Heart left ventricle (tissue), 13 donors: ENCODE measurements at regions not wholly inside any gene's neighbourhood (a gene's known extent, or its start where the extent isn't known, plus 50 kb on each side); places are given as distances from the start of the nearest gene placed in this dataset.

ENCODE experiments used
- POLR2A ChIP-seq, 2 donors: fragments of 450-650 bp; IDR thresholded peaks; one replicate each; pipeline ENCODE4 v1.6.1; 2017; ENCODE audit warnings: antibody characterized with exemption in 2 of 2, mild to moderate bottlenecking in 2 of 2, moderate library complexity in 2 of 2
- TF ChIP-seq, protein P1 (sequence below), 12 donors: fragments of 200-600 bp; sonication (generic) in 4 of 12; IDR thresholded peaks; one replicate each; pipeline versions ENCODE4 v1.5.0 to v1.8.0; 2018 to 2022; ENCODE audit warnings: antibody characterized with exemption in 12 of 12, mild to moderate bottlenecking in 5 of 12
- donor health status: ischemic (EF 13 %, LVEDD 7.1; RV severe dilation, severe dysfunction).
- donor health status: DM: no; HTN: yes; CAD: no.
- donor health status: DM: no; HTN: no; CAD: no.
- donor health status: ischemic (EF 25% LVEDD 6.9; RV normal size, moderate dysfunction).
- donor health status: ischemic (EF 25% LVEDD 5.7; RV mildly dilated, moderate dysfunction).
- donor health status: ischemic (EF 35%, LVEDD 5.7; RV mildly dilated, moderate dysfunction).
- donor health status: nonischemic (EF 11% LVEDD 7.7; RV severe dilation, severe dysfunction).
- donor health status: DM: yes; HTN: yes; CAD: no.
- donor health status: PGD.
- donor health status: ischemic (EF 29% LVEDD 5.4; RV normal size, mild dysfunction).
- donor health status: nonischemic (EF 23%, LVEDD 6.1; RV moderate dilation, normal function).

- TF ChIP-seq, protein P1, sequence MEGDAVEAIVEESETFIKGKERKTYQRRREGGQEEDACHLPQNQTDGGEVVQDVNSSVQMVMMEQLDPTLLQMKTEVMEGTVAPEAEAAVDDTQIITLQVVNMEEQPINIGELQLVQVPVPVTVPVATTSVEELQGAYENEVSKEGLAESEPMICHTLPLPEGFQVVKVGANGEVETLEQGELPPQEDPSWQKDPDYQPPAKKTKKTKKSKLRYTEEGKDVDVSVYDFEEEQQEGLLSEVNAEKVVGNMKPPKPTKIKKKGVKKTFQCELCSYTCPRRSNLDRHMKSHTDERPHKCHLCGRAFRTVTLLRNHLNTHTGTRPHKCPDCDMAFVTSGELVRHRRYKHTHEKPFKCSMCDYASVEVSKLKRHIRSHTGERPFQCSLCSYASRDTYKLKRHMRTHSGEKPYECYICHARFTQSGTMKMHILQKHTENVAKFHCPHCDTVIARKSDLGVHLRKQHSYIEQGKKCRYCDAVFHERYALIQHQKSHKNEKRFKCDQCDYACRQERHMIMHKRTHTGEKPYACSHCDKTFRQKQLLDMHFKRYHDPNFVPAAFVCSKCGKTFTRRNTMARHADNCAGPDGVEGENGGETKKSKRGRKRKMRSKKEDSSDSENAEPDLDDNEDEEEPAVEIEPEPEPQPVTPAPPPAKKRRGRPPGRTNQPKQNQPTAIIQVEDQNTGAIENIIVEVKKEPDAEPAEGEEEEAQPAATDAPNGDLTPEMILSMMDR (IDR thresholded peaks at IDR 0.05) = no peak
- no peak for TF ChIP-seq POLR2A (IDR thresholded peaks at IDR 0.05)
Measured at GRCh38 chr9:78408388-78408787, 111.5 kb downstream of the PSAT1 start.
